Stomach (tissue), 4 donors: ENCODE measurements at regions not wholly inside any gene's neighbourhood (a gene's known extent, or its start where the extent isn't known, plus 50 kb on each side); places are given as distances from the start of the nearest gene placed in this dataset.

Experiments
- CTCF ChIP-seq, 7 experiments: fragments of 450-650 bp in 4 of 7; fragments of 200-600 bp in 3 of 7; sonication (generic) in 3 of 7; IDR thresholded peaks; one replicate each; pipeline ENCODE4 v1.5.1; 2016 to 2019; ENCODE audit warnings: antibody characterized with exemption in 7 of 7, control low read depth in 2 of 7, mild to moderate bottlenecking in 1 of 7
- POLR2A ChIP-seq, 4 donors: fragments of 450-650 bp; IDR thresholded peaks; one replicate each; pipeline ENCODE4 v1.6.1; 2016; ENCODE audit warnings: antibody characterized with exemption in 4 of 4, control low read depth in 2 of 4, mild to moderate bottlenecking in 1 of 4, moderate library complexity in 1 of 4

DNA sequence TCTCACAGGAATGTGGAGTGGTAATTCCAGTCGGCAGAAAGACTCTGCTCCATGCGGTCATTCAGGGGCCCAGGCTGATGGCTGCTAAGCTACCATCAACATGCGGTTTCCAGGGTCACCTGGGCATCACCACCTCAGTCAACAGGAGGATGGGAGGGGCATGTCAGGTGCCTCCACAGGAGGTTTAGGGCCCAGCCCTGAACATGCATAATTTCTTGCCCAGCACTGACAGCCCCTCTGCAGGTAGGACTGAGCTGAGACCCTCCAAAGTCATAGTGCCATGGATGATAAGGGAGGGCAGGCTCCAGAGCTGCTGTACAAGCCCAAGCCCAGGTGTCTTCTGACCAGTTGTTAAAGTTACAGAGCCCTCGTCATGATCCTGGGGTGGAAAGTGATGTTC, 244.0 kb upstream of the SFSWAP start:
- no peak for TF ChIP-seq POLR2A (IDR thresholded peaks at IDR 0.05)
- no peak for TF ChIP-seq CTCF (IDR thresholded peaks at IDR 0.05)
